ENCODE measurements at regions not wholly inside any gene's neighbourhood (a gene's known extent, or its start where the extent isn't known, plus 50 kb on each side); places are given as distances from the start of the nearest gene placed in this dataset.

DNA sequence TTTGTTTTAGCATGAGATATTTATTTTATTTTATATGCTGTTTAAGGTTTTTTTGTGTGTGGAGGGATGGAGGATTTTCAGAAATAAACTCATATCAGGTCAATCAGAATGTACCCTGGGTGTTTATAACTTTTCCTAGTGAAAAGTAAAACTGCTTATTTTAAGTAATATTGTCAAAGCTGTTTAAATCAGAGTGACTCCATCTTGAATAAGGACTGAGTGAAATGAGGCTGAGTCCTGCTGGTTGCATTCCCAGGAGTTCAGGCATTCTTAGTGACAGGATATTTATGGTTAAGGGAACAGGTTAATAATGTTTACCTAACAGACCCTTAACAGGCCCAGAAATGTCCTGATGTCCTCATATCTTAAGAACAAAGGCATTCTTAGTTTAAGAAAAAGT, 1160.9 kb upstream of the PCDH7 start:
- no peak overlapping the region for H3K4me3 ChIP-seq
- no peaks in the 10 kb centered on the region for H3K27me3 ChIP-seq
- no peaks in the 10 kb centered on the region for H3K36me3 ChIP-seq
- TF ChIP-seq, protein P1, sequence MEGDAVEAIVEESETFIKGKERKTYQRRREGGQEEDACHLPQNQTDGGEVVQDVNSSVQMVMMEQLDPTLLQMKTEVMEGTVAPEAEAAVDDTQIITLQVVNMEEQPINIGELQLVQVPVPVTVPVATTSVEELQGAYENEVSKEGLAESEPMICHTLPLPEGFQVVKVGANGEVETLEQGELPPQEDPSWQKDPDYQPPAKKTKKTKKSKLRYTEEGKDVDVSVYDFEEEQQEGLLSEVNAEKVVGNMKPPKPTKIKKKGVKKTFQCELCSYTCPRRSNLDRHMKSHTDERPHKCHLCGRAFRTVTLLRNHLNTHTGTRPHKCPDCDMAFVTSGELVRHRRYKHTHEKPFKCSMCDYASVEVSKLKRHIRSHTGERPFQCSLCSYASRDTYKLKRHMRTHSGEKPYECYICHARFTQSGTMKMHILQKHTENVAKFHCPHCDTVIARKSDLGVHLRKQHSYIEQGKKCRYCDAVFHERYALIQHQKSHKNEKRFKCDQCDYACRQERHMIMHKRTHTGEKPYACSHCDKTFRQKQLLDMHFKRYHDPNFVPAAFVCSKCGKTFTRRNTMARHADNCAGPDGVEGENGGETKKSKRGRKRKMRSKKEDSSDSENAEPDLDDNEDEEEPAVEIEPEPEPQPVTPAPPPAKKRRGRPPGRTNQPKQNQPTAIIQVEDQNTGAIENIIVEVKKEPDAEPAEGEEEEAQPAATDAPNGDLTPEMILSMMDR (IDR thresholded peaks at IDR 0.05) = no peak
- no peak for TF ChIP-seq POLR2AphosphoS5 (IDR thresholded peaks at IDR 0.05)
- TF ChIP-seq EP300 (IDR thresholded peaks at IDR 0.05) = no peak
- no peak for TF ChIP-seq POLR2A (IDR thresholded peaks at IDR 0.05)
- H3K9me3 ChIP-seq = no peaks in the 10 kb centered on the region
- H3K4me1 ChIP-seq = no peaks in the 10 kb centered on the region
- no peak overlapping the region for H3K27ac ChIP-seq
- DNase-seq = no peak
- intact Hi-C loops (cut with DNase I; ENCODE audit: low total_unique reads) = no loop called here

DNA sequence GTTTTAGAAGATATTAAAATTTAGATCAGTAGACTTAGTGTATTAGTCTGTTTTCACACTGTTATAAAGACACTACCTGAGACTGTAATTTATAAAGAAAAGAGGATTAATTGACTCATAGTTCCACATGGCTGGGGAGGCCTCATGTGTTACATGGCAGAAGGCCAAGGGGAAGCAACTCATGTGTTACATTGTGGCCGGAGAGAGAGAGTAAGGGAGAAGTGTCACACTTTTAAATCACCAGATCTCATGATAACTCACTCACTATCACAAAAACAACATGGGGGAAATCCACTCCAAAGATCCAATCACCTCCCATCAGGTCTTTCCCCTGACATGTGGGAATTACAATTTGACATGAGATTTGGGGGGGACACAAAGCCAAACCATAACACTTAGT, 1159.7 kb upstream of the PCDH7 start:
- no peak overlapping the region for H3K4me3 ChIP-seq
- no peaks in the 10 kb centered on the region for H3K27me3 ChIP-seq
- TF ChIP-seq POLR2A (IDR thresholded peaks at IDR 0.05) (no peak), POLR2AphosphoS5 (IDR thresholded peaks at IDR 0.05) (no peak), EP300 (IDR thresholded peaks at IDR 0.05) (no peak)
- TF ChIP-seq, protein P1 (IDR thresholded peaks at IDR 0.05) = no peak
- intact Hi-C loops (cut with DNase I; ENCODE audit: low total_unique reads) = no loop called here
- H3K4me1 ChIP-seq = no peaks in the 10 kb centered on the region
- 61 to 80% (median 71%) methylated on average over 1 of the region's 1 CpG for WGBS, 5 donors
- no peaks in the 10 kb centered on the region for H3K9me3 ChIP-seq
- no peak for DNase-seq
- no peaks in the 10 kb centered on the region for H3K36me3 ChIP-seq
- no peak overlapping the region for H3K27ac ChIP-seq

DNA sequence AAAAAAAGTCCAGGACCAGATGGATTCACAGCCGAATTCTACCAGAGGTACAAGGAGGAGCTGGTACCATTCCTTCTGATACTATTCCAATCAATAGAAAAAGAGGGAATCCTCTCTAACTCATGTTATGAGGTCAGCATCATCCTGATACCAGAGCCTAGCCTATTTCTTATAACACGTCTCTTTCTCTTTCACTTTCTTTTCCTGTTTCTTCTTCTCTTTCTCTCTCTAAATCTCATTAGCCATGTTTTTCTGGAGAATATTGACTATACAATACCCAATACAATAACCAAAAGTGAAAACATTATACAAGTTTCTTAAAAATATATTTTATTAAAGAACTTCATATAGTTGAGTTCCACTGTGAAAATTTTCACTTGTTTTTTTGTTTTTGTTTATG, 1154.9 kb upstream of the PCDH7 start:
- WGBS, 5 donors = 67 to 86% (median 74%) methylated on average over 2 of the region's 2 CpGs

DNA sequence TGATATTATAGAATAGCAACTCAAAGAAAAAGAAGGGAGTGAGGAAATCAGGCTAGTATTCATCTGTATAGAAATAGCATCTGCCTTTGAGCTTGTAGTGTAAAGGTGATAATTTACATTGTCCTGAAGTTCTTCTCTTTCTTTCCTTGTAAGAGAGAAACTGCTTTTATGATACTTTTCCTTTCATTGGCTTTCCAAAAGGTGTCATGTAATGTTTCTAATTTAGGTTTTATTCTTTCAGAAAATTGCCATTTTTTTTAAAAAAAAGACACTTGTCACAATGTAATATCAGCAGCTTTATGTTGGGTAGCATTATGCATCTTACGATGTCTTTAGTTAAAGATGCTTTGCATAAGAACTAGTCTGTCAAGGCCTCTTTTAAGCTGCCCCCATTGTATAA, 1153.8 kb upstream of the PCDH7 start:
- 71 to 94% (median 84%) methylated on average over 1 of the region's 1 CpG for WGBS, 5 donors
- no peak for DNase-seq
- intact Hi-C loops (cut with DNase I; ENCODE audit: low total_unique reads) = no loop called here
- TF ChIP-seq POLR2AphosphoS5 (IDR thresholded peaks at IDR 0.05) = no peak
- TF ChIP-seq EP300 (IDR thresholded peaks at IDR 0.05) = no peak
- TF ChIP-seq, protein P1 (IDR thresholded peaks at IDR 0.05) = no peak
- TF ChIP-seq POLR2A (IDR thresholded peaks at IDR 0.05) = no peak
- no peak overlapping the region for H3K4me3 ChIP-seq
- no peak overlapping the region for H3K27ac ChIP-seq
- no peaks in the 10 kb centered on the region for H3K4me1 ChIP-seq
- H3K36me3 ChIP-seq = no peaks in the 10 kb centered on the region
- no peaks in the 10 kb centered on the region for H3K9me3 ChIP-seq
- no peaks in the 10 kb centered on the region for H3K27me3 ChIP-seq

More for the DNA sequence above, 1154.9 kb upstream of the PCDH7 start:
- Histone ChIP-seq H3K36me3 (no peaks in the 10 kb centered on the region), H3K27ac (no peak overlapping the region), H3K9me3 (no peaks in the 10 kb centered on the region), H3K4me1 (no peaks in the 10 kb centered on the region), H3K4me3 (no peak overlapping the region), H3K27me3 (no peaks in the 10 kb centered on the region)
- TF ChIP-seq, protein P1 (IDR thresholded peaks at IDR 0.05) = no peak
- TF ChIP-seq EP300 (IDR thresholded peaks at IDR 0.05) = no peak
- TF ChIP-seq POLR2AphosphoS5 (IDR thresholded peaks at IDR 0.05) = no peak
- TF ChIP-seq POLR2A (IDR thresholded peaks at IDR 0.05) = no peak
- no peak for DNase-seq
- intact Hi-C loops (cut with DNase I; ENCODE audit: low total_unique reads) = no loop called here
